NCI-H2081 treated with DMSO at 0.1 percent for 48 hours (cell line): ENCODE measurements at regions not wholly inside any gene's neighbourhood (a gene's known extent, or its start where the extent isn't known, plus 50 kb on each side); places are given as distances from the start of the nearest gene placed in this dataset.
"Not testable (repeated sequence)": the region's sequence is repeated elsewhere in the genome, so short reads cannot be mapped to it uniquely, and the experiment has no call there.

Experiments
- DNase-seq: peaks from one replicate; lab custom pipeline; 2025; lab: John Stamatoyannopoulos, UW

- DNase-seq: no peak
These were observed 87.9 kb upstream of the TRIO start for GRCh38 chr5:14054965-14055963.

- DNase-seq: no peak
These were observed 88.9 kb upstream of the TRIO start for GRCh38 chr5:14054111-14054854.

DNA sequence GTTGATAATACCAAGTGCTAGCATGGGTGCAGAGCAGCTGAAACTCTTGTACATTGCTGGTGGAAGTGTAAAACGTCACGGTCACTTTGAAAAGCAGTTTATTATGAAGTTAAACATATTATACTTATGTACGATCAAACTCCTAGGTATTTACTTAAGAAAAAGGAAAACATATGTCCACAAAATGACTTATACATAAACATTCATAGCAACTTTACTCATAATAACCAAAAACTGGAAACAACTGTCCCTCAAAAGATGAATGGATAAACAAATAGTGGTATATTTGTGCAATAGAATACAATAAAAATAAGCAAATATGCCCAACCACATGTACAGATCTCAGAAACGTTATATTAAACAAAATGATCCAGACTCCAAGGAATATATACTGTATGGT, 92.3 kb upstream of the TRIO start:
- no peak for DNase-seq

DNA sequence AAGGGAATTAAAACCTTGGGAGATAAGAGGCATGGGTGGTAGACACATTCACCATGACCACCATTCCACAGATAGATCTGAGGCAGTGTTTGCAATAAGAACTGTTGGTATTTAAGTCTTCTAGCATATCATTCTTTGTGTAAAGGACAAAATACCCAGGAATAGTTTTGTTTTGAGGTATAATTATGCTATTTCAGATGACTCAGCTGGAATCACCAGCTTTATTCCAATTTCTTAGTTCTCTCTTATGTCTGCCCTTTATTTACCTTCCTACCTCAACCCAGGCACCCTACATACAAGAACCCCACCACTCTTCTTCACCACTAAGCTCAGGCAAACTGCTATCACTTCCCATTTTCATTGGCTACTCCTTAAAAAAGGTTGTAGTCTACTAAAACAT, 94.7 kb upstream of the TRIO start:
- DNase-seq: no peak

DNA sequence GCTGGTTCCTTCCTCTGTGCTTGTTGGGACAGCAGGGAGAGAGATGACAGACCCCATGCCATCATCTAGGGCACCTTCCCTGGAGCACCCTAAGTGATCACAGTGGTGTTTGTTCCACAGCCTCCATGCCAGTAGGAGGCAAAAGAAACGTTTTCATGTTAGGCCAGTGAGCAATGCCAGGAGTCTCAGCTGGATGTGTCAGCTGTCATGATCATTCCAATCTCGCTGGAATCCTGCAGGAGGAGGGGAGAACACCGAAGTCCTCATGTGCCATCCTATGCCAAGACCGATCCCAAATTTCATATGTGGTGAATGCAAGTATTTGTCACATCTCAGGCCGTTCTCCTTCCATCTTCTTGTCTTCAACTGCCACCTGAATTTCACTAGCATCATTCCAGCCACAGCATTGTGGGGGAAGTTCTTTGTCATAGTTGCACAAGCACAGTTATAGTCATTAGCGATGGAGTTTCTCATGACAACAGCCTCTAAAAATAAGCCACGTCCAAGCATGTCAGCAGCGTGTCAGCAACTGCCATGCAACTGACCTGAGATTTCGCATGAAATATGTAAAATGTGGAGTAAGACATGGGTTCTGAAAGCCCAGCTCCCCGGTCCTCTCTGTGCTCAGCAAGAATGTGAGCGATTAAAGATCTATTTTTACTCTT, 97.2 kb upstream of the DNAH5 start:
- DNase-seq: no peak

GRCh38 chr5:14040542-14040941, 96.1 kb upstream of the DNAH5 start:
- DNase-seq: no peak

DNA sequence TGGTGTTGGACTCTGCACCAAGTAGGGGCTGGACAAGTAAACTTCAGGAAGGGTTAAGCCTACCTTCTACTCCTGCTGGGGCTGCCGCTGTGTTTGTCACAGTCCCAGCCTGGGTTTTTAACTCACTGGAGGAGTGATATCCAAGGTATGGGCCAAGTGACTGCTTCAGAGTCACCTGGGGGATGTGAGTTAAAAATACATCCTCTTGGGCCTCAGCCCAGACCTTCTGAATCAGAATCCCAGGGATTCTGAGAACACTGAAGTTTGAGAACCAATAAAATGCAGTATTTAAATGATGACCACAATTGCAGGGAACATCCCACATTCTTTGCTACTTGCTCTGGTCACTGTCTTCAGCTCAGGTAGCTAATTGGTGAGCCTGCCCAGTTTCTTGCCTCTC, 95.1 kb upstream of the DNAH5 start:
- no peak for DNase-seq

DNA sequence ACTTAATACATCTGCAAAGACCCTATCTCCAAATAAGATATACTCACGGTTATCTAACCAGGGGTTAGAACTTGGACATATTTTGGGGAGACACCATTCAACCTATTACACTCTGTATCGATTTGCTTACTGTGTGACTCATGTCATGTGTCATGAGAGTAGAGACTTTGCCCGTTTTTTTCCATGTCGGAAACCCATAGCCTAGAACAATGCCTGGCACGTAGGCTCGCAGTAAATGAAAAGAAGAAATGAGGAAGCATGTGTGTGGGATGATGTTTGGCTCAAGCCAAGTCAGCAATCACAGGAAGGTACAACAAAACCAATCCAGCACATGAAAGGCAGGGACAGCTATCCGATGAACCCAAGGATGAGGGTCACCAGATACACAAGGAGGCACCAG, 94.6 kb upstream of the DNAH5 start:
- no peak for DNase-seq

GRCh38 chr5:14038341-14038959, 94.0 kb upstream of the DNAH5 start:
- DNase-seq: no peak

GRCh38 chr5:14036947-14037346, 92.5 kb upstream of the DNAH5 start:
- no peak for DNase-seq

DNA sequence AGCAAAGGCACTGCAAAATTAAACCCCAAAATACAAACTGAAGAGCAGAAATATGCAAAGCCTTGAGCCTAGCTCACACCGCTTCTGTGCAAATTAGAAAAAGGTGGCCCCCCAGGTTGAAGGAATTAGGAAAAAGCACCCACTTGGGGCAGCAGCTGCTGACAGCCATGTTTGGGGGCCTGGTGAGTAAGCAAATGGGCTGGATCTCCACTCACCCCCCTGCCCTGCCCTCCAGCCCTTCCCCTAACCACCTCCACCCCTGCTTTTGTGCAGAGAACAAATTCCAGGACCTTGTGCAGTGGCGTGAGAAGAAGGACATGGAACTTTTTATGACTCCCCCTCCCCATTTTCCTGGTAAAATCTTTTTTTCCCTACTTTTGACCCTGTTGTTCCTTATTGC, 92.0 kb upstream of the DNAH5 start:
- no peak for DNase-seq

DNA sequence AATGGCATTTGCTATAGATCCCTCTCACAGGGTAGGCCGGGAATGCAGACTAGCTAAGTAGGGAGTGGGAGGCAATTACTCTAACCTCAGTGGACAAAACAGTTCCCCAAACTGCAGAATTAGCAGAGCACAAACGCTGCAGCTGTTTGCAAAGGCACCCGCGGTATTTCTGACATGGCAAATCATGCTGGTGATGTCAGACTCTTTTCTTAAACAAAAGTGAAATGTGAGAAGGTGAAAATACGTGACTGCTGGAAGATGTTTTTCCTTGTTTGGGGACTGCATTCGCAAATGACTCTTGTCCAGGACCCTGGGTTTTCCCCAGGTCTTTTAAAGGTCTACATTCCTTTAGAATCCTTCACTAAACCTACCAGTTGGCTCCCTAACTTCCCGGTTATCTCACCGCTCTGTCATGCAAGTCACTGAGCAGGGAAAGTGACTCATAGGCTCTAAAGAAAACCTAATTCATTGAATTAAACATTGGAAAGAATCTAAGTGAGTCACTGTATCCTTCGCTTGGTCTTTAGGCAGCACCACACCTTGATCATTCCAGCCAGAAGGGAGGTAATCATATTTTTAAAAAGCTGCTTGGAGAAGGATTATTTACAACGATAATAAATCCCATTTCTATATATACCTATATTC, 91.5 kb upstream of the DNAH5 start:
- no peak for DNase-seq

DNA sequence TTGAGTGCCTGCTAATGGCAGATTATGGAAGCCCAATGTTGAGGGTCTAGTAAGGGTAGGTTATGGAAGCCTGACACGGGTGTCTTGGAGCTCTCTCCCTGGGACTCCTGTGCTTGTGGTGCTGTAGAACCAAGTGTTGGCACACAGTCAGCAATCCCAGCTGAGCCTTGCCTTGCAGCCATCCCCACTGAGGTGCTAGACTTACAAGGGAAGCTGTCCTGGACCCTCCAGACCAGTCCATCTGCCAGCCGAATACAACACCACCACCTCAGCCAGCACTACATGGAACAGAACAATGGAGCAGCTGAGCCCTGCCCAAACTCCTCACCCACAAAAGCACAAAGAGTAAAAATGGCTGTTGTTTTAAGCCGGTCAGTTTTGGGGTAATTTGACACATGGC, 90.5 kb upstream of the DNAH5 start:
- DNase-seq: no peak

GRCh38 chr5:14032918-14033317, 88.4 kb upstream of the DNAH5 start:
- no peak for DNase-seq

- peak; percentile 84 for DNase-seq
These were observed 84.6 kb upstream of the DNAH5 start for GRCh38 chr5:14028938-14029584.

- no peak for DNase-seq
These were observed 83.7 kb upstream of the DNAH5 start for GRCh38 chr5:14028188-14028587.

- no peak for DNase-seq
These were observed 81.2 kb upstream of the DNAH5 start for GRCh38 chr5:14025569-14026286.

- no peak for DNase-seq
These were observed 78.5 kb upstream of the DNAH5 start for GRCh38 chr5:14022971-14023370.

- not testable (repeated sequence) for DNase-seq
These were observed 76.5 kb upstream of the DNAH5 start for GRCh38 chr5:14020944-14021343.

DNA sequence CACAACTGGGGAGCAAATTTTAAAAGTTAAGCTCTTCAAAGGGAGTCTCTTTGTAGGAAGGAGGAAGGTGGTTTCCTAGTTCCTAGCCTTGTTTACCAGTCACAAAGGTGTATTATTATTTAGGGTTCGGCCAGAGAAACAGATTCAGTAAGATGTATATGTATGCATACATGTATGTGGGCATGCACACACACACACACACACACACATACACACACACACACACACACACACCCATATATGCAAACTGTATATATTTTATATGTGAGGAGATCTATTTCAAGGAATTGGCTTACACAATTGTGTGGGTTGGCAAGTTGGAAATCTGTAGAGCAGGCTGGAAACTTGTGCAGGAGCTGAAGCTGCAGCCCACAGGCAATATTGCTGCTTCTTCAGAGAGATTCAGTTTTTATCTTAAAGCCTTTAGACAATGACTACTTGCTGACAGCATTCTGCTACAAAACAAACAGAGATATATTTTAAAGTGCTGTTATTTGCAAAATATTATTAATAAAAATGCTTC, 75.3 kb upstream of the DNAH5 start:
- DNase-seq: no peak
